ENCODE measurements at regions not wholly inside any gene's neighbourhood (a gene's known extent, or its start where the extent isn't known, plus 50 kb on each side); places are given as distances from the start of the nearest gene placed in this dataset.

- Mint-ChIP-seq H3K4me1 (no peaks in the 10 kb centered on the region), H3K27me3 (ENCODE audit: low read depth in 3 of 3) (peaks cover 0 to 2% (median 0%) of the 10 kb centered on the region in 3 donors), H3K9me3 (peaks cover 0 to 4% (median 1%) of the 10 kb centered on the region in 7 donors), H3K4me3 (no peak overlapping the region), H3K36me3 (no peaks in the 10 kb centered on the region), H3K27ac (no peak overlapping the region)
- intact Hi-C loops (cut with micrococcal nuclease), result no loop called here
- no peaks in the 10 kb centered on the region for H3K79me2 ChIP-seq (ENCODE audit: insufficient read depth, low read length)
- H4K20me1 ChIP-seq (ENCODE audit: insufficient read depth, low read length), result no peaks in the 10 kb centered on the region
- no peaks in the 10 kb centered on the region for H3K27me3 ChIP-seq (ENCODE audit: control insufficient read depth in 2 of 2, insufficient read depth in 2 of 2, low read length in 2 of 2)
- no peak overlapping the region for H2AFZ ChIP-seq (ENCODE audit: insufficient read depth, low read depth, low read length, poor library complexity, severe bottlenecking)
- no peaks in the 10 kb centered on the region for H3K36me3 ChIP-seq (replicated peaks in 1 of 2; ENCODE audit: control insufficient read depth in 1 of 2, insufficient read depth in 2 of 2, low read length in 2 of 2)
- no peaks in the 10 kb centered on the region for H3K4me1 ChIP-seq (ENCODE audit: control insufficient read depth in 1 of 2, insufficient read depth in 2 of 2, low read length in 2 of 2)
- no peak overlapping the region for H3K9ac ChIP-seq (ENCODE audit: insufficient read depth, low read length, poor library complexity, severe bottlenecking)
- H3K9me3 ChIP-seq (replicated peaks in 1 of 2; ENCODE audit: control insufficient read depth in 1 of 2, insufficient read depth in 1 of 2, low read length in 2 of 2), result no peaks in the 10 kb centered on the region
- H3K27ac ChIP-seq (ENCODE audit: low read depth in 1 of 2, low read length in 2 of 2), result no peak overlapping the region
- TF ChIP-seq CTCF (IDR thresholded peaks at IDR 0.05), result no peak
- H3K4me3 ChIP-seq (replicated peaks in 1 of 3; ENCODE audit: low read depth in 2 of 3, low read length in 3 of 3), result no peak overlapping the region
- no peak overlapping the region for H3K4me2 ChIP-seq (replicated peaks; ENCODE audit: extremely low read depth, low read length, poor library complexity, severe bottlenecking)
- no peak for DNase-seq
These were observed 609.0 kb upstream of the PRMT6 start for GRCh38 chr1:106447466-106447865.

GRCh38 chr1:106456832-106457231 is 599.6 kb upstream of the PRMT6 start:
- Histone ChIP-seq H3K4me3 (replicated peaks in 1 of 3; ENCODE audit: low read depth in 2 of 3, low read length in 3 of 3) (no peak overlapping the region), H3K9me3 (replicated peaks in 1 of 2; ENCODE audit: control insufficient read depth in 1 of 2, insufficient read depth in 1 of 2, low read length in 2 of 2) (peaks cover 0 to 7% of the 10 kb centered on the region in 2 donors), H3K4me2 (replicated peaks; ENCODE audit: extremely low read depth, low read length, poor library complexity, severe bottlenecking) (no peak overlapping the region), H2AFZ (ENCODE audit: insufficient read depth, low read depth, low read length, poor library complexity, severe bottlenecking) (no peak overlapping the region), H3K27ac (ENCODE audit: low read depth in 1 of 2, low read length in 2 of 2) (no peak overlapping the region), H3K4me1 (ENCODE audit: control insufficient read depth in 1 of 2, insufficient read depth in 2 of 2, low read length in 2 of 2) (no peaks in the 10 kb centered on the region), H3K9ac (ENCODE audit: insufficient read depth, low read length, poor library complexity, severe bottlenecking) (no peak overlapping the region), H3K27me3 (ENCODE audit: control insufficient read depth in 2 of 2, insufficient read depth in 2 of 2, low read length in 2 of 2) (no peaks in the 10 kb centered on the region), H3K36me3 (replicated peaks in 1 of 2; ENCODE audit: control insufficient read depth in 1 of 2, insufficient read depth in 2 of 2, low read length in 2 of 2) (no peaks in the 10 kb centered on the region), H4K20me1 (ENCODE audit: insufficient read depth, low read length) (no peaks in the 10 kb centered on the region), H3K79me2 (ENCODE audit: insufficient read depth, low read length) (no peaks in the 10 kb centered on the region)
- peaks cover 0 to 7% (median 2%) of the 10 kb centered on the region in 7 donors for H3K9me3 Mint-ChIP-seq
- no CpG with 5 or more reads among the region's 3 CpGs for WGBS (ENCODE audit: insufficient coverage)
- no peaks in the 10 kb centered on the region for H3K4me1 Mint-ChIP-seq
- no peaks in the 10 kb centered on the region for H3K27me3 Mint-ChIP-seq (ENCODE audit: low read depth in 3 of 3)
- no peak overlapping the region for H3K4me3 Mint-ChIP-seq
- no peak overlapping the region for H3K27ac Mint-ChIP-seq
- TF ChIP-seq CTCF (IDR thresholded peaks at IDR 0.05), result no peak
- no peak for DNase-seq
- H3K36me3 Mint-ChIP-seq, result no peaks in the 10 kb centered on the region
- intact Hi-C loops (cut with micrococcal nuclease), result no loop called here
